Pancreas (tissue), 10 donors: ENCODE measurements at regions not wholly inside any gene's neighbourhood (a gene's known extent, or its start where the extent isn't known, plus 50 kb on each side); places are given as distances from the start of the nearest gene placed in this dataset.
A peak's percentile ranks its signal among the peaks of the same experiment; 100 is the strongest.

ENCODE experiments used
- ATAC-seq, 4 donors: fragments of 200-7000 bp; cut with Tn5 transposase; one replicate each; pipeline versions ENCODE4 v1.8.0 to v1.9.1; 2020; ENCODE audit warnings: mild to moderate bottlenecking in 4 of 4, moderate library complexity in 4 of 4
- DNase-seq, 6 donors: peaks; one replicate each; pipeline ENCODE4 v3.0.0-alpha.2; 2020
- FAIRE-seq: peaks from 2 replicates; lab custom pipeline; 2012; peaks lifted over from hg19 to GRCh38; lab: Jason Lieb, UNC
- H3K27ac ChIP-seq, 4 donors: fragments of 200-600 bp; sonication (generic); 1 replicate in 3 of 4; 2 replicates in 1 of 4; pipeline versions ENCODE4 v1.5.0 to v1.8.0; 2020
- H3K27me3 ChIP-seq, 4 donors: fragments of 200-600 bp; one replicate each; pipeline ENCODE4 v1.8.0; 2021
- H3K36me3 ChIP-seq, 3 donors: fragments of 200-600 bp; sonication (generic) in 1 of 3; one replicate each; pipeline versions ENCODE4 v1.5.0 to v1.8.0; 2020 to 2021
- H3K4me1 ChIP-seq, 3 donors: fragments of 200-600 bp; one replicate each; pipeline ENCODE4 v1.8.0; 2021
- H3K4me3 ChIP-seq, 4 donors: fragments of 200-600 bp; sonication (generic) in 2 of 4; one replicate each; pipeline versions ENCODE4 v1.5.0 to v1.8.0; 2020 to 2021
- H3K9me3 ChIP-seq, 4 donors: fragments of 200-600 bp; one replicate each; pipeline ENCODE4 v1.8.0; 2021
- WGBS, 2 donors: extraction: QIAGEN DNeasy Blood & Tissue Kit; methylation state at CpG; one replicate each; pipeline ENCODE4 v1.1.7; 2013; 5-methylcytosine and 5-hydroxymethylcytosine counted together
- intact Hi-C, 3 donors: fragments of 100-400 bp; cut with DNase I; formaldehyde crosslinking; loops; one replicate each; pipeline versions ENCODE4 v1.11.1 to v1.14.2; 2022
- TF ChIP-seq, protein P1 (sequence below), 4 donors: fragments of 200-600 bp; sonication (generic) in 3 of 4; IDR thresholded peaks; one replicate each; pipeline versions ENCODE4 v1.5.0 to v1.8.0; 2021; ENCODE audit warnings: antibody characterized with exemption in 4 of 4
- donor health status: healthy with polysubstance abuse.
- donor health status: DM: no; HTN: no; CAD: no; lungs with moderate emphysema.
- donor health status: DM: no; HTN: no; CAD: no.
- donor health status: control.
- donor health status: control.
- donor health status: Bipolar disorder and iron deficiency.
- donor health status: DM: yes; HTN: yes; CAD: no.
- donor health status: DM: no; HTN: no; CAD: no.
- donor health status: DM: no; HTN: no; CAD: no.
- donor health status: DM: yes; HTN: yes; CAD: no.

DNA sequence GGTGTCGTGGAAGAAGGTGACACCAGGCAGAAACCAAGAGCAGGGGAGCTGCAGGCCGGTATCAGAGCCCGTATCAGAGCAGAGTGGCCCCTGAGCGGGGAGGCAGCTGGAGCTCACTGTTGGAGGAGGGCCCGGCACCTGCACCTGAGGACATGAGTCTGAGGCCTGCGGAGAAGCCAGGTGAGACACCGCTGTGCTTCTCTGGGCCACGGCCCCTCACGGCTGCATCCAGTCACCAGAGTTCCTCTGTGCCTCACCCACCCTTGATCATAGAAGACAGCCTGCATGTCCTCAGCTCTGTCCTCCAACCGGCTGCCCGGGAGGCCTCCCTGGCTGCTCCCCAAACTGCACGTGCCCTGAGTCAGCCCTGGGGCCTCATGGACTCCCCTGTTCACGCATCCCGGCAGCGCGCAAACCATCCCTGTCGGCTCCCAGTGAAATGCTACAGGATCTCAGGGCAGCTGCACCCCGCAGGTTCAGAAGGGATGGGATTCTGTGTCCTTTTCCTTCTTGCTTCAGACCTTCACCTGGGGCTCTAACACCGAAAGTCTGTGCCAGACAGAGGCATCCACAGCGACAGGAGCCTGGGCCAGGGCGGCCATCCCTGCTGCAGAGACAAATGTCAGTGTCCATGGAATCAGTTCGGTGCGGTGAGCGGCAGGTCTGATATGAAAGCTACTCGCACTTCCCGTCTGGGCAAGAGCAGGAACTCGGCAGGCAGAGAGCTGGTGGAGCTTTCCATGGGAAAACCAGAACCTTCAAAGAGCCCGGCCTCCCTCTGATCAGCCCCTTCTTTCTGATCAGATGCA lies 111.9 kb upstream of the FAM20C start:
- no peak overlapping the region for H3K4me3 ChIP-seq
- TF ChIP-seq, protein P1, sequence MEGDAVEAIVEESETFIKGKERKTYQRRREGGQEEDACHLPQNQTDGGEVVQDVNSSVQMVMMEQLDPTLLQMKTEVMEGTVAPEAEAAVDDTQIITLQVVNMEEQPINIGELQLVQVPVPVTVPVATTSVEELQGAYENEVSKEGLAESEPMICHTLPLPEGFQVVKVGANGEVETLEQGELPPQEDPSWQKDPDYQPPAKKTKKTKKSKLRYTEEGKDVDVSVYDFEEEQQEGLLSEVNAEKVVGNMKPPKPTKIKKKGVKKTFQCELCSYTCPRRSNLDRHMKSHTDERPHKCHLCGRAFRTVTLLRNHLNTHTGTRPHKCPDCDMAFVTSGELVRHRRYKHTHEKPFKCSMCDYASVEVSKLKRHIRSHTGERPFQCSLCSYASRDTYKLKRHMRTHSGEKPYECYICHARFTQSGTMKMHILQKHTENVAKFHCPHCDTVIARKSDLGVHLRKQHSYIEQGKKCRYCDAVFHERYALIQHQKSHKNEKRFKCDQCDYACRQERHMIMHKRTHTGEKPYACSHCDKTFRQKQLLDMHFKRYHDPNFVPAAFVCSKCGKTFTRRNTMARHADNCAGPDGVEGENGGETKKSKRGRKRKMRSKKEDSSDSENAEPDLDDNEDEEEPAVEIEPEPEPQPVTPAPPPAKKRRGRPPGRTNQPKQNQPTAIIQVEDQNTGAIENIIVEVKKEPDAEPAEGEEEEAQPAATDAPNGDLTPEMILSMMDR (IDR thresholded peaks at IDR 0.05) = no peak
- peak in 2 of 6 donors; percentile 12 to 50 for DNase-seq
- H3K27me3 ChIP-seq = no peaks in the 10 kb centered on the region
- FAIRE-seq = no peak
- 90% methylated on average over 28 of the region's 28 CpGs for WGBS, 2 donors
- H3K36me3 ChIP-seq = no peaks in the 10 kb centered on the region
- no peaks in the 10 kb centered on the region for H3K4me1 ChIP-seq
- no peak for ATAC-seq
- no peaks in the 10 kb centered on the region for H3K9me3 ChIP-seq
- no peak overlapping the region for H3K27ac ChIP-seq
- intact Hi-C loops = no loop called here

DNA sequence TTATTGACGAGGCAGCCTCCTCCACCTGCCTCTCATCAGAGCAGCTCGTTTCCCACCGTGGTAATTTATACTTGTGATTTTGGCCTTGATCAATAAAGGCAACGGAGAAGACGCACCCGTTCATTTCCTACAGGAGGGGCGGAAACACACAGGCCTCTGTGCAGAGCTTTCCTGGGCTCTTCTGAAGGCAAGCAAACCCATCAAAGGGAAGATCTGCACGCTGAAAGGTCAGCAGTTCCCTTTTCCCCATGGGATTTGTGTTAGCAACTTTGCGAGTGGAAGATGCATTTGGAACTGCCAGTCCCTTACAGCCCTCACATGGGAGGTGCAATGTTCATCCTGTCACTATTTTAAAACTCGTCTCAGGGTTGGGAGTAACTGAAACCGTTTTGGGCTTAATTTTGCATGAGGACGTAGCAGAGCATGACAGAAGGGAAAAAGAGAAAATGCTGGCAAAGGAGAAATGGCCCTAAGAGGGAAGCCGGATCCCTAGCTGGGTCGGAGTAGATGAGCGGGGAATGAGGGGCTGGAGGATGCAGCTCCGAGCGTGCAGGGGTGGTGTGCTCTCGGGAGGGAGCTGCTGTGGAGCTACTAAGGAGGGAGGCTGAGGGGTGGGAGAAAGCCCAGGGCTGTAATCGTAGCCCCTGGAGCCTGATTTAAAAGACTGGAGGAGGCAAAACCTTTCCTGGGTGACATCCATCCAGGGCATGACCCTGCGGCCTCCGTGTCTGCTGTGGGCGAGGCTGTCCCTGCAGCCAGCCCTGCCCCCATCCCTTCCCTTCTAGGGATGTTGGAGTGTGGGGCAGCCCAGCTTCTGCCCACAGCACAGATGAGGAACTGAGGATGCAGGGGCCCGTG lies 111.1 kb upstream of the FAM20C start:
- no peaks in the 10 kb centered on the region for H3K4me1 ChIP-seq
- intact Hi-C loops = no loop called here
- TF ChIP-seq, protein P1 (IDR thresholded peaks at IDR 0.05) = no peak
- no peak overlapping the region for H3K27ac ChIP-seq
- ATAC-seq (no peak), DNase-seq (peak in 2 of 6 donors; percentile 12 to 43), FAIRE-seq (no peak)
- WGBS, 2 donors = 80 to 85% methylated on average over 23 of the region's 23 CpGs
- H3K36me3 ChIP-seq = no peaks in the 10 kb centered on the region
- H3K9me3 ChIP-seq = no peaks in the 10 kb centered on the region
- H3K27me3 ChIP-seq = no peaks in the 10 kb centered on the region
- no peak overlapping the region for H3K4me3 ChIP-seq

DNA sequence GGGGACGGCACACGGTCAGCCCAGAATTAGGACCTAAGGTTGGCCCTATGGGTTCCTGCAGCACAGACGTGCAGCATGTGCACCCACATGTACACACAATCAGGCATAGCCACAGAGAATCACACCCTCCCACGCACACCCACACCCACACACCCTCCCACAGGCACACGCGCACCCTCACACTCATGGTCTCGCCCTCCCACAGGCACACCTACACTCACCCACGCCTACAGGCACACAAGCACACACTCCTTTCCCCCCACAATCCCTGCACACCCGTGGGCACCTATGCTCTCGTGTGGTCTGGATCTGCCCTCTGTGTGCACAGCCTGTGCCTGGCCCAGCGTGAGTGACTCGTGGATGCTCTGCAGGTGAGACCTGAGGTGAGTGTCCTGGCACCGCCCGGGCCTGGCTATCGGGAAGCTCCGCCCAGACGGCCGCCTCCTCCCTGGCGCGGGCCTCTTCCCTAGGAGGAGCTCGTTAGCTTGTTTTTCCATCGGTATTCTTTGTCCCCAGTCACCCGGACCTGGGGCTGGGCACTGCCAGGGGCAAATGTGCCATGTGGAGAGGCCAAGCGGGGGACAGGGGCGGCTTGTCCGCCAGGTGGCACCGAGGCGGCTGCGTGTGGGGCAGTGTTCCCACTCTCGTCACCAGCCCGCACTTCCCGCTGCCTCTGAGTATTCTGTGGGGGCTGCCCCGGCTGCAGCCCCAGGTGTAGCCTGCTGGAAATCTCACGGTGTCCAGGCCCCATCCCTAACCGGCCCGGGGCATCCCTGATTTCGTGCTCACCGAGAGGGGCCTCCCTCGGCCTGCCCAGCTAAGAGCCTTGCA lies 110.2 kb upstream of the FAM20C start:
- intact Hi-C loops = no loop called here
- no peak for FAIRE-seq
- ATAC-seq = peak; percentile 71 to 94 (median 84)
- Histone ChIP-seq H3K4me1 (no peaks in the 10 kb centered on the region), H3K27ac (no peak overlapping the region), H3K4me3 (no peak overlapping the region), H3K36me3 (no peaks in the 10 kb centered on the region), H3K9me3 (no peaks in the 10 kb centered on the region), H3K27me3 (no peaks in the 10 kb centered on the region)
- peak in 5 of 6 donors; percentile 59 to 90 (median 71) for DNase-seq
- WGBS, 2 donors = 58 to 65% methylated on average over 39 of the region's 39 CpGs
- TF ChIP-seq, protein P1 (IDR thresholded peaks at IDR 0.05) = no peak

DNA sequence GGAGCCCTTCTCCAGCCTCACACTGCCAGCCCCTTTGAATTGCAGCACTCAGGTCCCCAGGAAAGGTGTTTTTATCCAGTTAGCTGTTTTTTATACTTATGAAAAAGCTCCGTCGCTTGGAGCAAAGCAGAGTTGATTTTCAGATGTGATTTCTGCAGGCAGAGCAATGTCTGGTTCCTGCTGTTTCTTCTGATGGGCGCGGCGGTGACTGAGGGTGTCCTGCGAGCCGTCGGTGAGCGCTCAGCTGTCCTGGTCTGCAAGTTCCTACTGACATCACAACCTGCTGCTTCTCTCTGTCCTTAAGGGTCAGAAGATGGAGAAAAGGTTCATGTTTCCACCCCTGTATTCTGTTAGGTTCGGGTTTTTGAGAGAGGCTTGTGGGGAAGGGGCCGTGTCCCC lies 109.6 kb upstream of the FAM20C start:
- ATAC-seq (no peak), FAIRE-seq (no peak), DNase-seq (no peak)
- WGBS, 2 donors = 86 to 92% methylated on average over 11 of the region's 11 CpGs
- Histone ChIP-seq H3K27ac (no peak overlapping the region), H3K4me1 (no peaks in the 10 kb centered on the region), H3K27me3 (no peaks in the 10 kb centered on the region), H3K4me3 (no peak overlapping the region), H3K9me3 (no peaks in the 10 kb centered on the region), H3K36me3 (no peaks in the 10 kb centered on the region)
- TF ChIP-seq, protein P1 (IDR thresholded peaks at IDR 0.05) = no peak
- intact Hi-C loops = no loop called here
